ENCODE measurements at regions not wholly inside any gene's neighbourhood (a gene's known extent, or its start where the extent isn't known, plus 50 kb on each side); places are given as distances from the start of the nearest gene placed in this dataset.
"Not testable (repeated sequence)": the region's sequence is repeated elsewhere in the genome, so short reads cannot be mapped to it uniquely, and the experiment has no call there.

GRCh38 chr21:5013455-5014304 is 5507.7 kb upstream of the TPTE start:
- not testable (repeated sequence) for DNase-seq (ENCODE audit: low read depth)

- DNase-seq (ENCODE audit: low read depth) = not testable (repeated sequence)
These were observed 5506.2 kb upstream of the TPTE start for GRCh38 chr21:5015187-5015586.

GRCh38 chr21:5019120-5019519 is 5502.3 kb upstream of the TPTE start:
- not testable (repeated sequence) for DNase-seq (ENCODE audit: low read depth)

GRCh38 chr21:5021815-5022214 is 5499.6 kb upstream of the TPTE start:
- DNase-seq (ENCODE audit: low read depth) = not testable (repeated sequence)

- not testable (repeated sequence) for DNase-seq (ENCODE audit: low read depth)
These were observed 5499.1 kb upstream of the TPTE start for GRCh38 chr21:5022254-5022653.

GRCh38 chr21:5022748-5023147 is 5498.6 kb upstream of the TPTE start:
- DNase-seq (ENCODE audit: low read depth) = not testable (repeated sequence)

- DNase-seq (ENCODE audit: low read depth) = not testable (repeated sequence)
These were observed 5486.2 kb upstream of the TPTE start for GRCh38 chr21:5035147-5035546.

GRCh38 chr21:5035587-5035986 is 5485.8 kb upstream of the TPTE start:
- DNase-seq (ENCODE audit: low read depth) = not testable (repeated sequence)

GRCh38 chr21:5037606-5038331 is 5483.6 kb upstream of the TPTE start:
- DNase-seq (ENCODE audit: low read depth) = not testable (repeated sequence)

- not testable (repeated sequence) for DNase-seq (ENCODE audit: low read depth)
These were observed 5481.5 kb upstream of the TPTE start for GRCh38 chr21:5039926-5040325.

GRCh38 chr21:5042583-5042982 is 5478.8 kb upstream of the TPTE start:
- not testable (repeated sequence) for DNase-seq (ENCODE audit: low read depth)

GRCh38 chr21:5044812-5045211 is 5476.6 kb upstream of the TPTE start:
- not testable (repeated sequence) for DNase-seq (ENCODE audit: low read depth)

- DNase-seq (ENCODE audit: low read depth) = not testable (repeated sequence)
These were observed 5469.9 kb upstream of the TPTE start for GRCh38 chr21:5051303-5052018.

GRCh38 chr21:5055027-5055754 is 5466.2 kb upstream of the TPTE start:
- not testable (repeated sequence) for DNase-seq (ENCODE audit: low read depth)

- not testable (repeated sequence) for DNase-seq (ENCODE audit: low read depth)
These were observed 5465.1 kb upstream of the TPTE start for GRCh38 chr21:5055996-5056962.

GRCh38 chr21:5057077-5057476 is 5464.3 kb upstream of the TPTE start:
- DNase-seq (ENCODE audit: low read depth) = not testable (repeated sequence)

- DNase-seq (ENCODE audit: low read depth) = not testable (repeated sequence)
These were observed 5460.9 kb upstream of the TPTE start for GRCh38 chr21:5060364-5061083.

- DNase-seq (ENCODE audit: low read depth) = not testable (repeated sequence)
These were observed 5456.7 kb upstream of the TPTE start for GRCh38 chr21:5064581-5065142.
